ENCODE measurements at regions not wholly inside any gene's neighbourhood (a gene's known extent, or its start where the extent isn't known, plus 50 kb on each side); places are given as distances from the start of the nearest gene placed in this dataset.
"Not testable (repeated sequence)": the region's sequence is repeated elsewhere in the genome, so short reads cannot be mapped to it uniquely, and the experiment has no call there.

DNA sequence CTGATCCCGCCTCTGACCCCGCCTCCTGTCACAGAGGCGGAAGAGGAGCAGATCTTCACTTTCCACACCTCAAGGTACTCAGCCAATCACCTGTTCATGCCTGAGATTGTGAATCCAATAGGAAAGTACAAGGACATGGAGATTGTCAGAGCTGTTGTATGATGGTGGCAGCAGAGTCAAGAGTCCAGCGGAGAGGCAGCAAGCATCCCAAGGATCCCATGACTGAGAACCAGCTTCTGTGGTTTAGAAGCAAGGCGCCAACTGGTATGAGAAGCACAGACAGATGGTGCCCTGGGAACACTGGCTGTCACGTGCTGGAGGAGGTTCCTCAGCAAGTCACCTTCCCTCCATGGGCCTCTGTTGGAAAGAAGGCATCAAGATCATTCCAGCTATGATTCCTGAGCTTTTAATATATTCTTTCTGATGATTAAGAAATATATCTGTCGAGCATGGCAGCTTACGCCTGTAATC, 93.9 kb downstream of the CPN2 start:
- Mint-ChIP-seq H3K36me3 (ENCODE audit: low read depth) (no peaks in the 10 kb centered on the region), H3K4me1 (peaks cover 16% of the 10 kb centered on the region), H3K4me3 (no peak overlapping the region), H3K27me3 (no peaks in the 10 kb centered on the region), H3K27ac (no peak overlapping the region)
- DNase-seq (no peak), ATAC-seq (no peak)
- H3K9me3 ChIP-seq (ENCODE audit: control insufficient read depth, low read length, poor library complexity, severe bottlenecking) = no peaks in the 10 kb centered on the region

DNA sequence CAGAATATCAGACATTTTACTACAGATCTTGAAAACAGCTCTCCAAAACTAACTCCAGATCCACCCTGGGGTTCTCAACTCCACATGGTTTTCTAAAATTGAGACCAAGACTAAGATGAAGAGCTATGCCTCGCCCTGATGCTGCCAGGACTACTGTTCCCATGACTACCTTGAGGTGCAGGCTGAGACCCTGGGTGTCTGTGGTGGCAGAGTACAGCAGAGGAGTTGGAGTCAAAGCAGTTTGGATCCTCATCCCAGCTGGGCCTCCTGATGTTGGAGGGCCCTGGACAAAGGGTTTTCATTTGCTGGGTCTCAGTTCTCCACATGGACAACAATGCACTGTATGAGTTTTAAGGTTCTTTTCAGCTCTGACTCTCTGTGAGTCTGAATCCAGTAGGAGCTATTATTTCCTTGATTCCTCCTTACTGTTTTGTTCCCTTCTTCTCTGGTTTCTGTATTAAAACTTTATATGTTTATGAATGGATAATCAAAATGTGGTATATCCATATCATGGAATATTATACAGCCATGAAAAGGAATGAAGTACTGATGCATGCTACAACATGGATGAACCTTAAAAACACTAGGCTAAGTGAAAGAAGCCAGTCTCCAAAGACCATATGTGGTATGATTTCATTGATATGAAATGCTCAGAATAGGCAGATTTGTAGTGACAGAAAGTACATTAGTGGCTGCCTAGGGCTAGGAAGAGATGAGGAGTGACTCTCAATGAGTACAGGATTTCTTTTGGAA, 93.0 kb downstream of the CPN2 start:
- H3K36me3 Mint-ChIP-seq (ENCODE audit: low read depth) = no peaks in the 10 kb centered on the region
- no peak for ATAC-seq
- H3K27me3 Mint-ChIP-seq = no peaks in the 10 kb centered on the region
- H3K4me1 Mint-ChIP-seq = peaks cover 20% of the 10 kb centered on the region
- no peak overlapping the region for H3K4me3 Mint-ChIP-seq
- no peak for DNase-seq
- H3K9me3 ChIP-seq (ENCODE audit: control insufficient read depth, low read length, poor library complexity, severe bottlenecking) = no peaks in the 10 kb centered on the region
- H3K27ac Mint-ChIP-seq = no peak overlapping the region

DNA sequence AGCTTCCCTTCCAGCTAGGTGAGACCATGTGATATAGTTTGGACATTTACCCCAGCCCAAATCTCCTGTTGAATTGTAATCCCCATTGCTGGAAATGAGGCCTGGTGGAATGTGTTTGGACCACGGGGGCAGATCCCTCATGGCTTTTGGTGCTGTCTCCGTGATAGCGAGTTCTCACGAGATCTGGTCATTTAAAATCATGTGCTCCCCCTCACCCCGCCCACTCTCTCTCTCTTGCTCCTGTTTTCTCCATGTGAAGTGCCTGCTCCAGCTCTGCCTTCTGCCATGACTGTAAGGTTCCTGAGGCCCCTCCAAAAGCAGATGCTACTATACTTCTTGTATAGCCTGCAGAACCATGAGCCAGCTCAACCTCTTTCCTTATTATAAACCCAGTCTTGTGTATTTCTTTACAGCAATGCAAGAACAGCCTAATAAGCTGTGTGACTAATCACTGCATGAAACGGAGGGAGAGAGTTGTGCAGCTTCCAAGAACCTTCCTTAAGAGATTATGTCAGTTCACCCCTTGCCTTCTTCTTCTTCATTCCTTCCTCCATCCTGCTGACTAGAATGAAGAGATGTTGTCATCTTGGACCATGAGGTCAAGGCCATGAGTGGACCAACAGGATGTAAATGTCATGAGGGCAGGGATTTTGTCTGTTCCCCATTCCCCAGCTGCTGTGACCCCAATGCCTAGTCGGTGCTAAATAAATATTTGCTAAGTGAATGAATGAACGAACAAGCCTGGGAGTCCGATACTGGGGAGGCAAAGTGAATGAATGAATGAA, 91.0 kb downstream of the CPN2 start:
- Mint-ChIP-seq H3K27ac (no peak overlapping the region), H3K27me3 (no peaks in the 10 kb centered on the region), H3K4me1 (peaks cover 13% of the 10 kb centered on the region), H3K4me3 (no peak overlapping the region), H3K36me3 (ENCODE audit: low read depth) (no peaks in the 10 kb centered on the region)
- DNase-seq (no peak), ATAC-seq (no peak)
- H3K9me3 ChIP-seq (ENCODE audit: control insufficient read depth, low read length, poor library complexity, severe bottlenecking) = no peaks in the 10 kb centered on the region

DNA sequence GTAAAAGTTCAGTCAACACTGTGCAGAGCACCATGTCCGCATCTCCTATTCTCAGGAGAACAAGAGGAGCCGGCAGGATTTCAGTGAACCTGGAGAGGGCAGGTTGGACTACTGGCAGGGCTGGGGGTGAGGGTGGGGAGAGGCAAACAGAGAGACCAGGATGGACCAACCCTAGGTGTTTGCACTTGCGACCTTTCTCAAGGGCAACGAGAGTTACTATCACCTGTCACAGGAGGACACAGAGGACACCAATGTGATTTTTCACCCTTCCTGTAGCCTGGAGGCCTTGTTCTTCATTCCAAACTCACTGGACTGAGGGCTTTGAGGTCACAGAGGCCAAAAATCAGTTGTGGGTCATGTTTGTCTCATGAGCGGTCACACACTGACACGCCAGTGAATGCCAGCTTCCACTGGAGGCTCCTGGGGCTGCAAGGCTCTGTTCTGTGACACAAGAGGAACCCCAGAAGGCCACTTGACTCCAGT, 89.5 kb downstream of the CPN2 start:
- Mint-ChIP-seq H3K27me3 (peaks cover 6% of the 10 kb centered on the region), H3K4me1 (peaks cover 9% of the 10 kb centered on the region), H3K36me3 (ENCODE audit: low read depth) (no peaks in the 10 kb centered on the region), H3K27ac (no peak overlapping the region), H3K4me3 (no peak overlapping the region)
- DNase-seq (no peak), ATAC-seq (no peak)
- H3K9me3 ChIP-seq (ENCODE audit: control insufficient read depth, low read length, poor library complexity, severe bottlenecking) = no peaks in the 10 kb centered on the region

DNA sequence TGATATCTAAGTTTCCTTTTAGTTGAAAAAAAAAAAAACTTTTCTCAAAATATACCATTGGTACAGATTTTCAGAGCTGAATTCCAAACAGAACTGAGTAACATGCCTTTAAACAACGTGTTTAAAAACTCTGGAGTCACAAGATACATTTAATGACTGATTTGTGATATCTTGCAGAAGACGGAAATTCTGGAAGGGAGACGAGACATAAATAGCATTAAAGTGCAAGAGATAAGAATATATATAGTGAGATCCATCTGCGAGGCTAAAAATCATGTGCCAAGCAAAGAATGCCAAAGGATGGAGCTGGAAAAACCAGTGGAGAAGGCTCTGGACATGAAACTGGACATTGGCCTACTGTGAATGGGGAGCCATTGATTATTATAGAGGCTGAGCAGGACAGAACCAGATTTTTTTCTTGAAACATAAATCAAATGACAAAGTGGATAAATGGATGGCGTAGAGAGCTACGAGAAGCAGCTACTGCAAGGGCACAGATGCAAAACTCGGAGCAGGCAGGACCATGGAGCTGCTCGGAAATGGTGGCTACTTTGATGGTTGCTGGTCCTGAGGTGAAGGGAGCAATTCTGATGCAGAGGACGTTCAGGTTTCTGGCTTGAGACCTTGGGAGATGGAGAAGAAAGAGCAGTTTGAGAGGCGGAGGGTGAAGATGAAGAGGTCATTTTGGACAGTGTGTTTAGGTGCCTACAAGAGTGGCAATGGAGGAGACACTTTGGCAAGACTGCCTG, 88.8 kb downstream of the CPN2 start:
- ATAC-seq (no peak), DNase-seq (no peak)
- Mint-ChIP-seq H3K36me3 (ENCODE audit: low read depth) (no peaks in the 10 kb centered on the region), H3K27me3 (peaks cover 9% of the 10 kb centered on the region), H3K4me3 (no peak overlapping the region), H3K4me1 (peaks cover 9% of the 10 kb centered on the region), H3K27ac (no peak overlapping the region)
- no peaks in the 10 kb centered on the region for H3K9me3 ChIP-seq (ENCODE audit: control insufficient read depth, low read length, poor library complexity, severe bottlenecking)

DNA sequence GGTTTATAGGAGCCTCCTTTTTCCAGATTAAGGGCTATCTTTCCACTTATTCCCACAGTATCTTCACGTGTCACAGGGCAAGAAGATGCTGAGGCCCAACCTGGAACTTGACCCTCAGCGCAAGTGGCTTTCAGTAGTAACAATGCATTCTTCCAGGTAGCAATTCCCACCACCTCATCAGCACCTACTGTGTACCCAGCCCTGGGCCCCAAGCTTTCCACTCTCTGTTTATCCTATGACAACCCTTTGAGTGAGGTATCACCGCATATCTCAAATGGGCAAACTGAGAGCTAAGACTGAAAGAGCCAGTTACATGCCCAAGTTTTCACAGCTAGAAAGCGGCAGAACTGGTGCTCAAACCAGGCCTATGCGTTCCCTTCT, 88.2 kb downstream of the CPN2 start:
- Mint-ChIP-seq H3K36me3 (ENCODE audit: low read depth) (peaks cover 2% of the 10 kb centered on the region), H3K27ac (no peak overlapping the region), H3K27me3 (peaks cover 9% of the 10 kb centered on the region), H3K4me3 (no peak overlapping the region), H3K4me1 (peaks cover 11% of the 10 kb centered on the region)
- ATAC-seq (no peak), DNase-seq (no peak)
- H3K9me3 ChIP-seq (ENCODE audit: control insufficient read depth, low read length, poor library complexity, severe bottlenecking) = no peaks in the 10 kb centered on the region

DNA sequence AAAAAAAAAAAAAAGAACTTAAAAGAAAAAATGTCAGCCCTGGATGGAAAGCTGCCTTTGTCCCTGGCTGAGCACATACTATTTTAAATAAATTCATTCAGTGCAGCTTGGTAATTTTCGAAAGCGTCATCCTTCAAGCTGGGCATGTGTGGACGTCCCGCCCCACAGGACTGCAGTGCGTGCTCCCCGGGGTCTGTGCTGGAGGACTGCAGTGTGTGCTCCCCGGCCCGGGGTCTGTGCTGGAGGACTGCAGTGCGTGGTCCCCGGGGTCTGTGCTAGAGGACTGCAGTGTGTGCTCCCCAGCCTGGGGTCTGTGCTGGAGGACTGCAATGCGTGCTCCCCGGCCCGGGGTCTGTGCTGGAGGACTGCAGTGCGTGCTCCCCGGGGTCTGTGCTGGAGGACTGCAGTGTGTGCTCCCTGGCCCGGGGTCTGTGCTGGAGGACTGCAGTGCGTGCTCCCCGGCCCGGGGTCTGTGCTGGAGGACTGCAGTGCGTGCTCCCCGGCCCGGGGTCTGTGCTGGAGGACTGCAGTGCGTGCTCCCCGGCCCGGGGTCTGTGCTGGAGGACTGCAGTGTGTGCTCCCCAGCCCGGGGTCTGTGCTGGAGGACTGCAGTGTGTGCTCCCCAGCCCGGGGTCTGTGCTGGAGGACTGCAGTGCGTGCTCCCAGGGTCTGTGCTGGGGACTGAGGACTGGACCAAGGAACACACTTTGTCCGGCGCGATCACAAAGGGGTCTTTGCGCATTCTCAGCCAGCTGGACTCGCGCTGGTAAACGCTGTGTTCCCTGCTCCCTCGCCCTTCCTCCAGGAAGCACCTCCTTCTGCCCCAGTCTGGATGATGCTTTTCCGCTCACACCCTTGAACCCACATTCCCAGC, 86.3 kb downstream of the CPN2 start:
- not testable (repeated sequence) for ATAC-seq; H3K36me3 Mint-ChIP-seq (ENCODE audit: low read depth); H3K9me3 ChIP-seq (ENCODE audit: control insufficient read depth, low read length, poor library complexity, severe bottlenecking); H3K27ac Mint-ChIP-seq; DNase-seq; H3K4me3 Mint-ChIP-seq
- Mint-ChIP-seq H3K27me3 (peaks cover 15% of the 10 kb centered on the region), H3K4me1 (peaks cover 13% of the 10 kb centered on the region)

DNA sequence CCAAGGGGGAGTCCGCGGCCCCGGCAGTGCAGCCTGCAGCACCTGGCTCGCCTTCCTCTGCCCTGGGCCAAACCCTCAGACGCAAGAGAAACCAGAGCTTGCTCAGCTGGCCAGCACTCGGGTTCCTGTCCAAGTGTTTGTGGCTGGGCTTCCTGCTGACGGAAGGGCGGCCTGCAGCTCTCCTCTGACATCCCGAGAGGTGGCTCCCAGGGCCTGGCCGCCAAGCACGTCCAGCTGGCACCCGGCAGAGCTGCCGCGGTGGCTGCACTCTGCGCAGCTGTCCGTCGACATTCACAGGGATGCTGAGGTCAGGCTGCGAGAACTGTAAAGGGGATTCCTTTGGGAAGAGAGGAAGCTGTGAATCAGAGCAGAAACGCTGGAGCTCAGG, 85.6 kb downstream of the CPN2 start:
- no peaks in the 10 kb centered on the region for H3K9me3 ChIP-seq (ENCODE audit: control insufficient read depth, low read length, poor library complexity, severe bottlenecking)
- Mint-ChIP-seq H3K27me3 (peaks cover 15% of the 10 kb centered on the region), H3K4me3 (no peak overlapping the region), H3K27ac (peak overlapping the region; percentile 47), H3K36me3 (ENCODE audit: low read depth) (peaks cover 2% of the 10 kb centered on the region), H3K4me1 (peaks cover 13% of the 10 kb centered on the region)
- DNase-seq = no peak
- ATAC-seq = no peak

DNA sequence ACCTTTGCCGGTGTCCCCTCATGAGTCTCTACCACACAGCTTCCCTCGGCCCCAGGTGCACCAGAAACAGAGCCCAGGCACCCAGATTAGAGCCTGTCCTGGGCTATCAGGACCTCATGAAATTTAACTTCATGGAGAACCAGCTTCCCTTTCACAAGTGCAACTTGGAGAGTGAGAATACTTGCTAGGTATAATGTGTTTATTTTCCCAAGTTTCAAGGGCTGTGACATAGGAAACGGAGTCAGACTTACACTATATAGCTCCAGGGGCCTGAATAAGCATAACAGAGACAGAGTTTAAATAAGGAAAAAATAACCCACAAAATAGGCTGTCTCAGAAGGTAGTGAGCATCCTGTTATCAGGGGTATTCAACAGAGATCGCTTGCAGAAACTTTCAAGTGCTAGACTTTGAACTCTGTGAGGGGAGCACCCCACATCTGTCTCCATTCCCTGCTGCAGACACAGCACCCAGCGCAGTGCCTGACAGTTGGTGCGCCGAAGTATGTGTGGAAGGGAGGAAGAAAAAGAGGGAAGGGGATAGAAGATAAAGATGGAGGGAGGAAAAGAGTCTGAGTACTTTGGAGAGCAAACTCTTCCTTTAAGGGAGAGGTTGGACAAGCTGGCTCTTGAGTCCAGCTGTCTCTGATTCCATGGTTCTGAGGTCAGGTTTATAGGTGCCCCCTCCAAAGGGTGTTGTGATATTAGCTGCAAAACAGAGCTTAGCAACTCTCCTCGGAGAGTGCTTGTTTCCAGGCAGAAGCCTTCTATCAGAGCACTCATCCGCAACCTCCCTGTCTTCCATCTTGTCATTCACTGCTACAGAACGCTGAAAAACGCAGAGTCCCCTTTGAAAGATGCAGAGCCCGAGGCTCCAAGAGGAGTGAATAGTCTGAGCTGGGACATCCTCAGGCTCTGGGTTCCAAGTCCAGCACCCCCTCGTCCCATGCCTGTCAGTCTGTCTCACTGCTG, 84.8 kb downstream of the CPN2 start:
- H3K4me3 Mint-ChIP-seq = no peak overlapping the region

DNA sequence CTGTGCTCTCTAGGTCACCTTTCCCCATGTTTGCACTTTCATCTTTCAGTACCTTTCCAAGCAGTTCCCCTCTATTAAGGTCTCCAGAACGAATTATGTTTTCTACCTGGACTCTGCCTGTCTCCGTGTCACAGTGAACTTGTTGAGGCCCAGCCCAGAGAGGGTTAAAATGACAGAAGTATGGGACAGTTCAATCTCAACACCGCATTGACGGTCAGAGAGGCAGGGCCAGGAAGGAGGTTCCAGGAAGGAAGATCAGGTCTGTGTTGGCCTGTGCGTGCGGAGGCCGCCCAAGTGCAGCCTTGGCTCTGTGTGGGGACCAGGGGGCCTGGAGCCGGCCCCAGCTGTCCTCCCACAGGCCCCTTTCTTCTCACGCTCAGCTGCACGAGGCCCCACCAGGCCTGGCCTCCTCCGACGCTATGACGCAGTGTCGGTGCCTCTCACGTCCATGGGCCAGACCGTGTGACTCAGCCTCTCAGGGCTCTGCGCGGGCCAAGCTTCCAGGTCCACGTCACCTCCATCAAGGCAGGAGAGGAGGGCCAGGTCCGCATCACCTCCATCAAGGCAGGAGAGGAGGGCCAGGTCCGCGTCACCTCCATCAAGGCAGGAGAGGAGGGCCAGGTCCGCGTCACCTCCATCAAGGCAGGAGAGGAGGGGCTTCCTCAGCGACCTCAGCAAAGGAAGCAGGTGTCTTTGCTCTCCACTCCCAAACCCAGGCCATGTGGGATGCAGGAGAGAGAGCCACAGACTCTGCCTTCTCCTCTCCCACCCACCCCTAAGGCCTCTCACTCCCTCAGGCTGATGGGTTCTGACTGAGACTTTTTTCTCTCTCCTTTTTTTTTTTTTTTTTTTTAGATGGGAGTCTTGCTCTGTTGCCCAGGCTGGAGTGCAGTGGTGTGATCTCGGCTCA, 83.1 kb downstream of the CPN2 start:
- no peaks in the 10 kb centered on the region for H3K9me3 ChIP-seq (ENCODE audit: control insufficient read depth, low read length, poor library complexity, severe bottlenecking)
- H3K4me1 Mint-ChIP-seq = peaks cover 7% of the 10 kb centered on the region
- H3K27me3 Mint-ChIP-seq = peaks cover 19% of the 10 kb centered on the region
- peaks cover 2% of the 10 kb centered on the region for H3K36me3 Mint-ChIP-seq (ENCODE audit: low read depth)
- no peak for ATAC-seq
- H3K4me3 Mint-ChIP-seq = no peak overlapping the region
- no peak for DNase-seq
- H3K27ac Mint-ChIP-seq = no peak overlapping the region

More for the DNA sequence above, 84.8 kb downstream of the CPN2 start:
- H3K9me3 ChIP-seq (ENCODE audit: control insufficient read depth, low read length, poor library complexity, severe bottlenecking) = no peaks in the 10 kb centered on the region
- peaks cover 15% of the 10 kb centered on the region for H3K27me3 Mint-ChIP-seq
- H3K27ac Mint-ChIP-seq = peak overlapping the region; percentile 47
- peaks cover 13% of the 10 kb centered on the region for H3K4me1 Mint-ChIP-seq
- no peak for DNase-seq
- peaks cover 2% of the 10 kb centered on the region for H3K36me3 Mint-ChIP-seq (ENCODE audit: low read depth)
- no peak for ATAC-seq
